ENCODE measurements at regions not wholly inside any gene's neighbourhood (a gene's known extent, or its start where the extent isn't known, plus 50 kb on each side); places are given as distances from the start of the nearest gene placed in this dataset.

DNA sequence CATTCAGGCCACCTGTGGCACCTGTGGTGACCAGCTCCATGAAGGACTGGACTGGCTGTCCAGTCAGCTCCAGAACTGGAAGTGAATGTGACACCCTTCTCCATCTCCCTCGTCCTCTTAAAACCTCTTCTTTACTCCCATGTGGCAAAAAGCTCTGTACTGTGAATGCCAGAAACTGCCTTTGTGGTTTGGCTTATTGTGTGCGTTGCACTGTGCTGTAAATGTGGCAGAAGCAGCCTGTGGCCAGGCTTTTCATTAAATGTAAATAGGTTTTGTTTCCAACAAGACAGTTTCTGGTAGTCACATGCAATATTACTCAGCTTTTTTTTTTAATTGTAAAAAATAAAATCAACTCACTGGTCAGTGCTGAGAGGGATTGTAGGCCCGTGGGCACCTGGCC, 453.7 kb downstream of the ATP23 start:
- ATAC-seq = no peak
- no peaks in the 10 kb centered on the region for H3K36me3 ChIP-seq (ENCODE audit: low read depth, low read length)
- H3K9ac ChIP-seq (ENCODE audit: low read length) = no peak overlapping the region
- peaks cover 14% of the 10 kb centered on the region for H3K4me1 ChIP-seq (ENCODE audit: insufficient read depth, low read length)
- no peaks in the 10 kb centered on the region for H3K9me3 ChIP-seq (ENCODE audit: low read length)
- H3K27ac ChIP-seq (ENCODE audit: low read length) = no peak overlapping the region
- H3K9me2 ChIP-seq (replicated peaks; ENCODE audit: low read length) = no peaks in the 10 kb centered on the region
- H2AFZ ChIP-seq (ENCODE audit: low read length) = no peak overlapping the region
- no peaks in the 10 kb centered on the region for H3K27me3 ChIP-seq (ENCODE audit: low read length)
- no peaks in the 10 kb centered on the region for H3F3A ChIP-seq (ENCODE audit: low read length, unreplicated experiment)
- CTCF ChIA-PET = no interaction called here
- POLR2A ChIA-PET (ENCODE audit: unreplicated experiment) = interaction anchor here (0.9 kb wide), 1 partner anchor 30 kb away, joined by 4 read pairs; no protein-coding TSS in a partner anchor
- TF ChIP-seq EZH2phosphoT487 (IDR thresholded peaks at IDR 0.05; ENCODE audit: borderline replicate concordance, low read length) = no peak
- no peaks in the 10 kb centered on the region for H3K79me2 ChIP-seq (ENCODE audit: low read length)
- no peak overlapping the region for H3K4me2 ChIP-seq (ENCODE audit: low read length)
- no TSS peak for BruUV-seq (replicated peaks)
- intact Hi-C loops (cut with micrococcal nuclease) = no loop called here
- DNase-seq = no peak
- no peak overlapping the region for H3K4me3 ChIP-seq (ENCODE audit: low read length)
- no peaks in the 10 kb centered on the region for H4K20me1 ChIP-seq (ENCODE audit: low read length)

DNA sequence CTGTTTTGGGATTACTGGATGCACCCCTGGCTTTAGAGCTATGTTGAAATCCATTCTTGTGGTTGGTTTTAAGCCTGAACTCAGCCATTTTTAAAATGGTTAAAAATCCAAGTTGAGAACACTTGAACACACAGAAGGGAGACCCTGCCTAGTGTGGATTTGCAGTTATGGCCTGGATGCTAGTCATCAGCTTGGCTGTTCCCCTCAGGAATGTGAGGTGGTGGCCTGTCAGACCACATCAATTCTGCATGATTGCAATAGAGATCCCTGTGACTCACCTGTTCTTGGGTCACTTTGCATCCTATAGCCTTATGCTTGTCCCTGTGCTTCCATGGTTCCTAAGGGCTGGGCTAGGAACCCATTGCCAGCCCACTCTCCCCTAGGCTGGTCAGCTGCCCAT, 454.1 kb downstream of the ATP23 start:
- BruUV-seq (replicated peaks) = no TSS peak

DNA sequence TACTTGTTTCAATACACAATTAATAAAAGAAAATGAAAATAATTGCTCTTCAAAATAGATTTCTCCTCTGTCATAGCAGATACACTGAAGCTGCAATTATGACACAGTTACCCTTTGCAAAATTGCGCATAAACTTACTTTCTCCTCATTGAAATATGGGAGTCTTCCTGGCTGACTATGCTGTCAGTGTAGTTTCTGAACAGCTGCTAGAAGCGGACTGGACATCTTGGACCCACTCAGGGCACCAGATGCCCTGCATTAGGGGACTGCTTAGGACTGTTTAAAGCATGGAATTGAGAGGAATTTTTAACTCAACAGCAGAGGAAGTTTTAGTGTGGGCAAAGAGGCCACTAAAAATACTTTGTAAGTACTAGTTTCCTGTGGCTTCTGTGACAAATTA, 454.9 kb downstream of the ATP23 start:
- H3F3A ChIP-seq (ENCODE audit: low read length, unreplicated experiment) = no peaks in the 10 kb centered on the region
- no peaks in the 10 kb centered on the region for H3K9me2 ChIP-seq (replicated peaks; ENCODE audit: low read length)
- no peak for DNase-seq
- ChIA-PET POLR2A (ENCODE audit: unreplicated experiment) (no interaction called here), CTCF (no interaction called here)
- H3K4me1 ChIP-seq (ENCODE audit: insufficient read depth, low read length) = peaks cover 14% of the 10 kb centered on the region
- no peak overlapping the region for H3K4me2 ChIP-seq (ENCODE audit: low read length)
- no peak for TF ChIP-seq EZH2phosphoT487 (IDR thresholded peaks at IDR 0.05; ENCODE audit: borderline replicate concordance, low read length)
- TF ChIP-seq, protein P1, sequence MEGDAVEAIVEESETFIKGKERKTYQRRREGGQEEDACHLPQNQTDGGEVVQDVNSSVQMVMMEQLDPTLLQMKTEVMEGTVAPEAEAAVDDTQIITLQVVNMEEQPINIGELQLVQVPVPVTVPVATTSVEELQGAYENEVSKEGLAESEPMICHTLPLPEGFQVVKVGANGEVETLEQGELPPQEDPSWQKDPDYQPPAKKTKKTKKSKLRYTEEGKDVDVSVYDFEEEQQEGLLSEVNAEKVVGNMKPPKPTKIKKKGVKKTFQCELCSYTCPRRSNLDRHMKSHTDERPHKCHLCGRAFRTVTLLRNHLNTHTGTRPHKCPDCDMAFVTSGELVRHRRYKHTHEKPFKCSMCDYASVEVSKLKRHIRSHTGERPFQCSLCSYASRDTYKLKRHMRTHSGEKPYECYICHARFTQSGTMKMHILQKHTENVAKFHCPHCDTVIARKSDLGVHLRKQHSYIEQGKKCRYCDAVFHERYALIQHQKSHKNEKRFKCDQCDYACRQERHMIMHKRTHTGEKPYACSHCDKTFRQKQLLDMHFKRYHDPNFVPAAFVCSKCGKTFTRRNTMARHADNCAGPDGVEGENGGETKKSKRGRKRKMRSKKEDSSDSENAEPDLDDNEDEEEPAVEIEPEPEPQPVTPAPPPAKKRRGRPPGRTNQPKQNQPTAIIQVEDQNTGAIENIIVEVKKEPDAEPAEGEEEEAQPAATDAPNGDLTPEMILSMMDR (conservative IDR thresholded peaks at IDR 0.05; ENCODE audit: low read depth, low read length) = no peak
- no peak for TF ChIP-seq EZH2 (IDR thresholded peaks at IDR 0.05; ENCODE audit: low read length, unreplicated experiment)
- intact Hi-C loops (cut with micrococcal nuclease) = no loop called here
- H3K9me3 ChIP-seq (ENCODE audit: low read length) = no peaks in the 10 kb centered on the region
- ATAC-seq = no peak
- H3K9ac ChIP-seq (ENCODE audit: low read length) = no peak overlapping the region
- no TSS peak for BruUV-seq (replicated peaks)
- no peak overlapping the region for H3K4me3 ChIP-seq (ENCODE audit: low read length)
- H4K20me1 ChIP-seq (ENCODE audit: low read length) = no peaks in the 10 kb centered on the region
- no peaks in the 10 kb centered on the region for H3K36me3 ChIP-seq (ENCODE audit: low read depth, low read length)
- H3K27ac ChIP-seq (ENCODE audit: low read length) = no peak overlapping the region
- H3K27me3 ChIP-seq (ENCODE audit: low read length) = no peaks in the 10 kb centered on the region
- H2AFZ ChIP-seq (ENCODE audit: low read length) = no peak overlapping the region
- H3K79me2 ChIP-seq (ENCODE audit: low read length) = no peaks in the 10 kb centered on the region

More for the DNA sequence above, 454.1 kb downstream of the ATP23 start:
- no peaks in the 10 kb centered on the region for H3K9me2 ChIP-seq (replicated peaks; ENCODE audit: low read length)
- ATAC-seq = peak; percentile 64
- no peak overlapping the region for H3K4me3 ChIP-seq (ENCODE audit: low read length)
- no peak overlapping the region for H3K4me2 ChIP-seq (ENCODE audit: low read length)
- intact Hi-C loops (cut with micrococcal nuclease) = no loop called here
- no peaks in the 10 kb centered on the region for H3K79me2 ChIP-seq (ENCODE audit: low read length)
- no peaks in the 10 kb centered on the region for H3K36me3 ChIP-seq (ENCODE audit: low read depth, low read length)
- no peaks in the 10 kb centered on the region for H3F3A ChIP-seq (ENCODE audit: low read length, unreplicated experiment)
- CTCF ChIA-PET = no interaction called here
- H3K9me3 ChIP-seq (ENCODE audit: low read length) = no peaks in the 10 kb centered on the region
- H3K9ac ChIP-seq (ENCODE audit: low read length) = no peak overlapping the region
- no peaks in the 10 kb centered on the region for H4K20me1 ChIP-seq (ENCODE audit: low read length)
- no peak overlapping the region for H2AFZ ChIP-seq (ENCODE audit: low read length)
- no peaks in the 10 kb centered on the region for H3K27me3 ChIP-seq (ENCODE audit: low read length)
- peak; percentile 78 for DNase-seq
- TF ChIP-seq EZH2 (IDR thresholded peaks at IDR 0.05; ENCODE audit: low read length, unreplicated experiment) = no peak
- TF ChIP-seq, protein P1 (conservative IDR thresholded peaks at IDR 0.05; ENCODE audit: low read depth, low read length) = no peak
- POLR2A ChIA-PET (ENCODE audit: unreplicated experiment) = no interaction called here
- no peak overlapping the region for H3K27ac ChIP-seq (ENCODE audit: low read length)
- H3K4me1 ChIP-seq (ENCODE audit: insufficient read depth, low read length) = peaks cover 14% of the 10 kb centered on the region
